Keratinocyte (primary cell): ENCODE measurements at regions not wholly inside any gene's neighbourhood (a gene's known extent, or its start where the extent isn't known, plus 50 kb on each side); places are given as distances from the start of the nearest gene placed in this dataset.

ENCODE experiments used
- DNase-seq: peaks from one replicate; pipeline ENCODE4 v3.0.0-alpha.2; 2011; ENCODE audit warnings: low read depth, missing footprints, low spot score
- FAIRE-seq: peaks from 2 replicates; lab custom pipeline; 2011; peaks lifted over from hg19 to GRCh38; lab: Jason Lieb, UNC
- H2AFZ ChIP-seq: 2 replicates; pipeline ENCODE4 v1.6.0; 2012; ENCODE audit warnings: low read length, control low read depth, inconsistent platforms; ENCODE audit not compliant: control insufficient read depth
- H3K27ac ChIP-seq: 2 replicates; pipeline ENCODE4 v1.5.1; 2011; ENCODE audit warnings: low read length; ENCODE audit not compliant: control insufficient read depth, insufficient read depth
- H3K27me3 ChIP-seq: 3 replicates; pipeline ENCODE4 v1.6.0; 2011; ENCODE audit warnings: low read length; ENCODE audit not compliant: control insufficient read depth, insufficient read depth; ENCODE audit errors: extremely low read depth
- H3K36me3 ChIP-seq, 2 experiments: 2 replicates in 1 of 2; 3 replicates in 1 of 2; pipeline ENCODE4 v1.5.1; 2011; ENCODE audit warnings: low read length in 2 of 2, mild to moderate bottlenecking in 1 of 2; ENCODE audit not compliant: control insufficient read depth in 2 of 2, insufficient read depth in 2 of 2; ENCODE audit errors: extremely low read depth in 1 of 2
- H3K4me1 ChIP-seq: 3 replicates; pipeline ENCODE4 v1.5.1; 2011; ENCODE audit warnings: low read length; ENCODE audit not compliant: control insufficient read depth, insufficient read depth; ENCODE audit errors: extremely low read depth
- H3K4me2 ChIP-seq: 3 replicates; pipeline ENCODE4 v1.6.0; 2011; ENCODE audit warnings: low read depth, low read length; ENCODE audit not compliant: control insufficient read depth, insufficient read depth; ENCODE audit errors: extremely low read depth
- H3K4me3 ChIP-seq, 3 experiments: fragments of 200-600 bp in 1 of 3; sonication (generic) in 1 of 3; 2 replicates in 2 of 3; 3 replicates in 1 of 3; pipeline ENCODE4 v1.5.1; 2011 to 2016; ENCODE audit warnings: low read length in 3 of 3, mild to moderate bottlenecking in 3 of 3, control low read depth in 2 of 3, inconsistent platforms in 1 of 3, low read depth in 1 of 3, mixed read lengths in 1 of 3, mixed run types in 1 of 3, moderate library complexity in 1 of 3; ENCODE audit not compliant: control insufficient read depth in 2 of 3, insufficient read depth in 2 of 3; ENCODE audit errors: extremely low read depth in 1 of 3
- H3K79me2 ChIP-seq: 2 replicates; pipeline ENCODE4 v1.6.0; 2012; ENCODE audit warnings: low read length; ENCODE audit not compliant: control insufficient read depth, insufficient read depth
- H3K9ac ChIP-seq: 3 replicates; pipeline ENCODE4 v1.6.0; 2011; ENCODE audit warnings: low read length; ENCODE audit not compliant: control insufficient read depth, insufficient read depth; ENCODE audit errors: extremely low read depth
- H3K9me1 ChIP-seq: 3 replicates; pipeline ENCODE4 v1.6.0; 2011; ENCODE audit warnings: low read length; ENCODE audit not compliant: control insufficient read depth, insufficient read depth; ENCODE audit errors: extremely low read depth
- H3K9me3 ChIP-seq: 2 replicates; pipeline ENCODE4 v1.5.1; 2012; ENCODE audit warnings: low read depth, low read length; ENCODE audit not compliant: control insufficient read depth
- H4K20me1 ChIP-seq: 3 replicates; pipeline ENCODE4 v1.6.0; 2011; ENCODE audit warnings: low read length; ENCODE audit not compliant: control insufficient read depth, insufficient read depth; ENCODE audit errors: extremely low read depth
- EZH2 ChIP-seq: IDR thresholded peaks from one replicate; pipeline ENCODE4 v1.6.1; 2012; ENCODE audit warnings: inconsistent platforms, mild to moderate bottlenecking, low read length, moderate library complexity
- dilution Hi-C: fragments of 300-500 bp; cut with MboI; formaldehyde crosslinking; loops from one replicate; pipeline ENCODE4 v1.7.0; 2020; ENCODE audit warnings: low sequenced_read_pairs; ENCODE audit not compliant: extremely low pct_ligation_motif_present
- TF ChIP-seq, protein P1 (sequence below), 3 experiments: IDR thresholded peaks in 1 of 3; conservative IDR thresholded peaks in 1 of 3; optimal IDR thresholded peaks in 1 of 3; 2 replicates in 2 of 3; 3 replicates in 1 of 3; pipeline versions ENCODE3 to v1.5.1; 2011; ENCODE audit warnings: low read length in 3 of 3, mild to moderate bottlenecking in 3 of 3, moderate library complexity in 2 of 3, control low read depth in 1 of 3, inconsistent platforms in 1 of 3; ENCODE audit not compliant: insufficient read depth in 2 of 3; ENCODE audit errors: extremely low read depth in 1 of 3

DNA sequence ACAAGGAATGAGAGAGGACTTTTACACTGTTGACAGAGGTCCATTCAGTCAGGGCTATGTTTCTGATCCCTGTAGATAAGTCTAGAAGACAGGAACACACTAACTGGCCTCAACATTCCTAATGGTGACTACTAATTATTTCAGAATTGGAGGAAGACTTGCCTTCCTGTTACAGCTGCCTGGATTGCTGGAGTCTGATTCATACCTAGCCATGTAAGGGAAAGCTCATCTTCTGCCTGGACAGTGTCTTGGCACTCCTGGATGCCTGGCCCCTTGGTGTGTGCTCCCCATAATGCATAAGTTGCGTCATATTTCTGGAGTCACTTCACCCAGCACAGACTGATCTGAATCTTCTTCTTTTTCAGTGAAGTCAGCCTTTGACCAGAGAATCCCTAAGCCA, 326.0 kb upstream of the RUNX1 start:
- Histone ChIP-seq H3K36me3 (no peaks in the 10 kb centered on the region), H3K27ac (peak overlapping the region; percentile 50), H3K27me3 (no peaks in the 10 kb centered on the region), H2AFZ (peak overlapping the region; percentile 43), H3K4me3 (no peak overlapping the region), H3K9ac (no peak overlapping the region), H3K9me3 (no peaks in the 10 kb centered on the region), H3K4me2 (peak overlapping the region; percentile 51), H4K20me1 (no peaks in the 10 kb centered on the region), H3K79me2 (no peaks in the 10 kb centered on the region), H3K4me1 (peaks cover 28% of the 10 kb centered on the region), H3K9me1 (no peaks in the 10 kb centered on the region)
- DNase-seq (peak; percentile 75), FAIRE-seq (peak; percentile 98)
- dilution Hi-C loops, result no loop called here
- TF ChIP-seq, protein P1, sequence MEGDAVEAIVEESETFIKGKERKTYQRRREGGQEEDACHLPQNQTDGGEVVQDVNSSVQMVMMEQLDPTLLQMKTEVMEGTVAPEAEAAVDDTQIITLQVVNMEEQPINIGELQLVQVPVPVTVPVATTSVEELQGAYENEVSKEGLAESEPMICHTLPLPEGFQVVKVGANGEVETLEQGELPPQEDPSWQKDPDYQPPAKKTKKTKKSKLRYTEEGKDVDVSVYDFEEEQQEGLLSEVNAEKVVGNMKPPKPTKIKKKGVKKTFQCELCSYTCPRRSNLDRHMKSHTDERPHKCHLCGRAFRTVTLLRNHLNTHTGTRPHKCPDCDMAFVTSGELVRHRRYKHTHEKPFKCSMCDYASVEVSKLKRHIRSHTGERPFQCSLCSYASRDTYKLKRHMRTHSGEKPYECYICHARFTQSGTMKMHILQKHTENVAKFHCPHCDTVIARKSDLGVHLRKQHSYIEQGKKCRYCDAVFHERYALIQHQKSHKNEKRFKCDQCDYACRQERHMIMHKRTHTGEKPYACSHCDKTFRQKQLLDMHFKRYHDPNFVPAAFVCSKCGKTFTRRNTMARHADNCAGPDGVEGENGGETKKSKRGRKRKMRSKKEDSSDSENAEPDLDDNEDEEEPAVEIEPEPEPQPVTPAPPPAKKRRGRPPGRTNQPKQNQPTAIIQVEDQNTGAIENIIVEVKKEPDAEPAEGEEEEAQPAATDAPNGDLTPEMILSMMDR (optimal IDR thresholded peaks at IDR 0.05 in 1 of 3, IDR thresholded peaks at IDR 0.05 in 1 of 3, conservative IDR thresholded peaks at IDR 0.05 in 1 of 3; ENCODE audit: extremely low read depth in 1 of 3, insufficient read depth in 2 of 3, low read length in 3 of 3), result no peak
- no peak for TF ChIP-seq EZH2

DNA sequence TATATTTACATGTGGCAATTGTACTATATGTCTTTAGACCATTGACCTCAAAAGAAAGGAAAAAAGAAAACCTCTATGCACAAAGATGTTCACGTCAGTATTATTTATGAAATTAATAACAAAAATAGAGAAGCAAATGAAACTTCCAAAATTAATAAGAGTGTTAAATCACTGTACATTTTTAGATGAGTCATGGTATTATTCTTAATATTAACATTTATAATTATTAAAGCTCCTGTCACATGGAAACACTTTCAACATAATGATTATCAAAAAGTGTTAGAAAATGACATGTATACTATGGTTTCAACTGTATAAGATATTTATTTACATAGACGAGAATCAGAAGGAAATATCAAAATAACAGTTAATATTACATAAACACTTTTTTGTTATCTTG, 324.9 kb upstream of the RUNX1 start:
- H3K9me3 ChIP-seq, result no peaks in the 10 kb centered on the region
- FAIRE-seq, result no peak
- H3K4me1 ChIP-seq, result peaks cover 28% of the 10 kb centered on the region
- no peak overlapping the region for H2AFZ ChIP-seq
- DNase-seq, result no peak
- no peak overlapping the region for H3K9ac ChIP-seq
- no peaks in the 10 kb centered on the region for H3K36me3 ChIP-seq
- no peak overlapping the region for H3K4me3 ChIP-seq
- H3K27me3 ChIP-seq, result no peaks in the 10 kb centered on the region
- dilution Hi-C loops, result no loop called here
- no peaks in the 10 kb centered on the region for H3K9me1 ChIP-seq
- H3K27ac ChIP-seq, result no peak overlapping the region
- H4K20me1 ChIP-seq, result no peaks in the 10 kb centered on the region
- TF ChIP-seq EZH2, result no peak
- TF ChIP-seq, protein P1 (optimal IDR thresholded peaks at IDR 0.05 in 1 of 3, IDR thresholded peaks at IDR 0.05 in 1 of 3, conservative IDR thresholded peaks at IDR 0.05 in 1 of 3; ENCODE audit: extremely low read depth in 1 of 3, insufficient read depth in 2 of 3, low read length in 3 of 3), result no peak
- no peak overlapping the region for H3K4me2 ChIP-seq
- no peaks in the 10 kb centered on the region for H3K79me2 ChIP-seq
